D341Med (cell line): ENCODE measurements at regions not wholly inside any gene's neighbourhood (a gene's known extent, or its start where the extent isn't known, plus 50 kb on each side); places are given as distances from the start of the nearest gene placed in this dataset.

Source experiments
- DNase-seq: peaks from one replicate; pipeline ENCODE4 v3.0.0; 2012; ENCODE audit warnings: low spot score

DNA sequence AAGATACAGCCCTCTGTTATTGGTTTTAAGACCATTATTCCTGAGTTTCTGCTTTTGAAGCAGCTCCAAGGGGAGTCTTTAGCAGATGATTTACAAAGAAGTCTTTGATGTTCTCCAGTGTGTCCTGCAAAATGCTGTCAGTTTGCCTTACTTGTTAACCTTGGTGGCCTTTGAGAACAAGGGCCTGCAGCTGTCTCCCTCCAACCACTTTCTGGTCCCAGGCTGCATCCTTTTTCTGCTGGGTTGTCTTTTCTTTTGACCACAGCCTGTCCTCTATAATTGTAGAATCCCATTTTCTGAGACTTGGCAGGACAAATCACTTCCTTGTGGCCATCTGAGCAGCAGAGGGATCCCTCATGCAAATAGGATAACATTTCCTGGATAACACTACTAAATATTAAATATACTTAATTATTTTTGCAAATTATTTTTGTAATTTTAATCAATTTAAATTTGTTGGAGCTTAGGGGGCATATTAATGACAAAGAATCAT is 281.4 kb downstream of the DMRT2 start:
- no peak for DNase-seq

DNA sequence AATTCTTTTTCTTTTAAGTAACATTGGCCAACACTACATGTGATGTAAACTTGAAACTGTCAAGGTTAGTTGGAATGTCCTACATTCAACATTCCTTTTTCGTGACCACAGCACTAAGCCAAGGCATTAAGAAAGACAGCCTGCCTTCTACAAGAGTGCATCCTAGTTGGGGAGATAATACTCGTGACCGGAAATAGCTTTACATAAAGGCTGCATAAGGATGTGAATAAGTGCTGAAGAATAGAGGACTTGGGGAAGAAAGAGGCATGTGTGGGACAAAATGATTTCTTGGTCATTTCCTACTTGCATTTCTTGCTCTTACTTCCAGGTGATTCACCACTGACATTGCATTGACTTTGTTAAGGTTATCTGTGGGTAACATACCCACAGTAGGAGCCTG is 282.0 kb downstream of the DMRT2 start:
- no peak for DNase-seq

DNA sequence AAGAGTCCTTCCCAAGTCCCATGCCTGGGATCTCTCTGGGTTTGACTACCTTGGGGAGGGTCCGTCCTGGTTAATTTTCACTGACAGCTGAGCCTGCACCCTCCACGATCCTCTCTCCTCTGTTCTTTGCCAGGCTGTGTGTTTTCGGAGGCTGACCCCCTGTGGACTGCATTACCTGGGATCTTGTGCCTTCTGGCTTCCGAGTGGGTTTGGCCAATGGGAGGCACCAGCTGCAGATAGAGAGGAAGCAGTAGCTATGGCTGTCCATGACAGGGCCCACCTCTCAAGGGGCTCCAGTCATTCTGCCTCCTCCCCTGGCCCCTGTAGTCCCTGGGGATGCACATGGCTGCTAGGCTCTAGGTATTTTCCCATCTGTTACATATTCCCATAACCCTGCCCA is 285.0 kb downstream of the DMRT2 start:
- DNase-seq: no peak

DNA sequence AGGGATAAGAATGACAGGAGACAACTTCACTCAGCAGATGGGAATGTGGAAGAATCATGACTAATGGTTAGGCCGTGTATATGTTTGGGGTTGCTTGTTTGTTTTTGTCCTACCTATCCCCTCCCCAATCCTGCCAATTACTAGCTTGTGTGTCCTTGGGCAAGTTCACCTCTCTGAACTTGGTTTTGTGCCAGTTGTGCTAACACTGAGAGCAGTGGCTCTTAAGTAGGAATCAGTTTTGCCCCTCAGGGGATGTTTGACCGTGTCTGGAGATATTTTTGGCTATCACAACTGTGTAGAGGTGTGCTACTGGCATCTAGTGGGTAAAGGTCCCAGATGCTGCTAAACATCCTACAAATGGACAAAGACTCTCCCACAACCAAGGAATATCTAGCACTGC is 287.0 kb downstream of the DMRT2 start:
- DNase-seq: no peak

DNA sequence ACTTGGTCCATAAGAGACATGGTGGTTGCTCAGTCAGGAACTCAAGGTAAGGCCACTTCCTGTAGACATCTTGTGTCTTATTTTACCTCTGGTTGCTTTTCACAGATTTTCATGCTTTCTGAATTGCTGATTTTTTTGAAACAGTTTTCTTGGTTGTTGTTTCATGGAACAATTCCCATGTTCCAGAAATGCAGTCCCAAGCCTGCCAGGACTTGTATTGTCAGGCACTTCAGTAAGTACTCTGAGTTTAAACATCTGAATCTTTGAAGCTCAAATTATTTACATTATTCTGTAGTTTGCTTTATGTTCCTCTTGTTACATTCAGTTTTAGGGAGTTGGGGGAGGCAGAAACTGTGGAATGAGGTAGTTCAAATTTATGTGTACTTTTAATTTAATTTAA is 290.2 kb downstream of the DMRT2 start:
- DNase-seq: no peak

DNA sequence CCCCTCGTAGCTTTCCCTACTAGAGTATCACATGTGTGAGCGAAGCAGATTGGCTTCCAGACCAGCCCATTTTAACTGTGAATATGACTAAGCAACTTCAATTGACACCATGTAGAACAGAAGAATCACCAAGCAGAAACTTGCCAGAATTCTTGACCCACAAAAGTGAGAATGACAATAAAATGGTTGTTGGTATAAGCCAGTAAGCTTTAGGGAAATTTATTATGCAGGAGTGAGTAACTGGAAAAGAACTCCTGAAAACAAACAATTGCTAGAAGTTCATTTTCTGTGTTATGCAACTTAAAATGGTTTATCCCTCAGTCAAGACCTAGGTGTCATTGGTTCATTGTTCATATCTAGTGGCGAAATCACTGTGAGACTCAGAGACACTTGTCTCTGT is 303.1 kb downstream of the DMRT2 start:
- DNase-seq: no peak

DNA sequence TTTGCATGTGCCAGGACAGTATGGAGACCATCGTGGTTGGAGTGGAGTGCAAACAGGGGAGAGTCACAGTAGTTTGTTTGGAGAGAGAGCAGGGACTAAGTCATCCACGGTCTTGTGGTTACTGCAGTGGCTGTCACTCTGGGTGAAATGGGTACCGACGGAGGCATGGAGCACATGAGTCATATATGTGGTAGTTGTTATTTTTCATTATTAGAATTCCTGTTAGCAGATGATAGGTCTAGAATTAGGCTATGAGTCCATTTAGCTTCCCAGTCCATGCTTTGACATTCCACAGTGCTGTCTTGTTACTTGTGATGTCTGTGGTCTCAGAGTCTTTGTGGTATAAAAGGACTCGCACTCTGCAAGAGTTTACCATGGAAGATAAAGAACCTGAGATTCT is 303.9 kb downstream of the DMRT2 start:
- no peak for DNase-seq

DNA sequence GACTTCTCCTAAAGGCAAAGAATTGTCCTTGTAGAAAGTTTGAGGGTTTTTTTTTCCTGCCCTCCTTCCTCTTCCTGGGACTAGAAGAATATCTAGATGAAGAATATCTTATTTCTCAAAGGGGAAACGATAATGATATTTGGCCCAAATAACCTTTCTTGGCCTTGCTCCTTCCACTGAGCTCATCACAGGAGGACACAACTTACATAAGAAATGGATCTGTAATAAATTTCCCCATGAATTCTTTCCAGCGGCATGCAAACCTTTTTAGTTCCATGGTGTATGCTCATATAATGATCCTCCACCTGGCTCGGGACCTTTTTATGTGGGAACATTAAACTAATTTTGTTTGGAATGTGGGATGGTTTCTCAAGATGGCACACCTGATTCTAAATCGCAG is 304.4 kb downstream of the DMRT2 start:
- no peak for DNase-seq

DNA sequence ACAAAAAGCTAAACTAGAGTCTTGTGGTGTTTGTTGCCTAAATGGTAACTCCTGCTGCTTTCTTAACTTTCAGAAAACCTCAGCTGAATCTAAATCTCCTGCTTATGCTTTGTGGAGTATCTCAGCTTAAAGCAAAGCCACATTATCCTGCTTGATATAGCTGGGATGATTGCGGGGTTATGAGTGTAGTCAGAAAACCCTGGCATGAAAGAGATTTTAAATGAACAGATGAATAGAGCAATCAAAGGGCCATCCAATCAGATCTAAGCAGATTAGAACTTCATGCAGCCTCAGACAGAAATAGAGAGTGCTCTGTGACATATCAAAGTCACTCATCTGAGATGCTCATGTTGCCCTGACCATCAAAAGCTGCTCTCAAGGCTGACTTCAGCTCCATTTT is 305.5 kb downstream of the DMRT2 start:
- no peak for DNase-seq

DNA sequence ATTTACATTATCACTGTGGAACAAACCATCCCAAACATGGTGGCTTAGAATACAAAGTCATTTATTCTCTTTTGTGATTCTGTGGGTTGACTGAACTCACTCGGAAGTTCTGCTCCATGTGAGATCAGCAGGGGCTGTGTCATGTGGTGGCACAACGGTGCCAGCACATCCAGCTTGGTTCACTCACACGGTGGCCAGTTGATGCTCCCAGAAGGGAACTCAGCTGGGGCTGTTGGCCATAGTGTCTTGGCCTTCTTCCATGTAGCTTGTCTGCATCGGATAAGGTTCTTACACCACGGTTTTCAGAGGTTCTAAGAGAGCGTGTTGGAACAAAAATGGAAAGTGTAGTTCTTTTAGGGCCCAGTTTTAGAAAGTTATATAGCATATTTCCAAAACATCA is 312.7 kb downstream of the DMRT2 start:
- no peak for DNase-seq

DNA sequence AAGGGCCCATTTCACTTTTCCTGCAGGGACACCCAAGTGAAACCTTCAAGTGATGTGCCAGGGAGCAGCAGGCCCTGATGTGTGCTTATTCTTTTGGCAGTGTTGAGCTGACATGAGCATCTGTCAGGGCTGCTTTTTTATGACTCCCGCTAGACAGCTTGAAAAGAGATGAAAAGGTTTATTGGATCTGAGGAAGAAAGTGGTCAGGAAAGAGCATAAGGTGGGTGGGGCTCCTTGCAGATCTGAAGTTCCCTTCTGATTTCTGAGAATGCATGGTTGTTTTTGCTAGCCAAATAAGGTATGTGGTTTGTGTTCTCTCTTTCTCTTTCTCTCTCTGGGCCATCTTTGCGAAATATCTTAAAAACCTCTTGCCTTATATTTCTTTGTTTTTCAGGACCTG is 316.1 kb downstream of the DMRT2 start:
- no peak for DNase-seq

DNA sequence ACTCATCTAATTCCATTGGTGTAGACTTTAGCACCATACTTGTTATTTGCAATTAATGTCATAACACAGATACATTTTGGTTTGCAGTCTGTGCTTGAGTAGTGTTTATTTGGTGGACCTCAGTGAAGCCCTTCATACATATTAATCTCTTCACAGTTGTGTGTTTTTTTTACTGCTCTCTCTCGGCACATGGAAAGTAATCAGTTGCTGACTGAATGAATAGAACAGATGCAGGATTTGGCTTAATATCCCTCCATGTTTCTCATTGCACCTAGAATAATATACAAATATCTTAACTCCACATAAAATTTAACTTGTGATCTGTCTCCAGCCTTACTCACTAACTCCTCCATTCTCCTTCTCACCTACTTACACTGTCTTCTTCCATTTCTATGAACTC is 319.1 kb downstream of the DMRT2 start:
- DNase-seq: no peak

DNA sequence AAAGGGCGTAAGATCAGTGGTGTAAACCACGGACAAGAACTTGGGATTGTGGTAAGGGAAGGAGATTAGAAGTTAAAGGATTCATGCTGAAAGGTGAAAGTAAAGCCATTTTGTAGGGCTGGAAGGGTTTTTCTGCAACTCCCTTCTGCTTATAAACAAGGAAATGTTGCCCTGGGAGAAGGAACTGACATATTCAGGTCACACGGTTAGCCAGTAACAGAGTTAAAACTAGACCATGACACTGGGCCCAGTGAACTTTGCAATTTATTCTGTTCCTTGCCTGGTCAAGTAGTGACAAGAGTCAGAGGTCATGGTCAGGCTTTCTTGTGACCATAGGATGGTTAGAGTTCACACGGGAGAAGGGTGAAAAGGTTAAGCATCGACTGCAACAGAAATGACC is 323.3 kb downstream of the DMRT2 start:
- DNase-seq: no peak

DNA sequence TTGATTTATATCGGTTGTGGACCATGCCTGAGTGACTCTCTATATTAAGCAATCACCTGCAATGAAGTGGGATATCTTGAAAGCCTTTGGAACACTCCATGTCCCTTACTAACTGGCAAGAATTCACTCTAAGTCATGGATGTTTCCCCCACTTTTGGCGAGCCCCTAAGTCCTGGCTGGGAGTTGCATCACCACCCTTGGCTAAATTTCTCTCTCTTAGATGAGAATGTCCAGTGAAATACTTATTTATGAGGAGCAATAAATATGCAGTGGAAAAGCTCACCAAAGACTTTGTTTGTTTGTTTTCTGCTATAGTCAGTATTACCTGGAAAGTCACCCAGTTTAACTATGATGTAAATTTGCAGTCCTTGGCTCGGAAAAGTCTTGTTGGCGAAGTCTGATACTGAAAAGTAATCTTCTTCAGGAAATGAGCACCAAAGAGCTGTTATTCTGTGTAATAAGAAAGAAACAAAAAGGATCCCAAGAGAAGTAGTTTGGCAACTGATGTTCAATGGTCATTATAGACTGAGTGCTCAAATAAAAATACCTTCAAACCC is 333.8 kb downstream of the DMRT2 start:
- DNase-seq: no peak

DNA sequence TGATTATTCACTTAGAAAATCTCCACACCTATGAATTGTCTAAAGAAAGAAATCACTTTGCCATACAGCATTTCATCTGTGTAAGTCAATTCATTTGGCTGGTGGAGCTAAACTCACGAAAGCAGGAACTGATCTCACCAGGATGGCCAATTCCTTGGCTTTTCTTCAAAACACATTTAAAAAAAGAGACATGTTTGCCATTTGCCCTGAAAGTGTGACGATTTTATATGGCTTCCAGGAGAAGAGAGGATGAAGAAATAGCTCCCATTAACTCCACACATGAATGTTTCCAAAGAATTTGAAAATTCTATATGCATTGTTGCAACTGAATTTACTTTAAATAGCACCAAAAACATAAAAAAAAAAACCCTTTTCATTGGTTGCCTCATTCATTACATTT is 334.7 kb downstream of the DMRT2 start:
- no peak for DNase-seq

DNA sequence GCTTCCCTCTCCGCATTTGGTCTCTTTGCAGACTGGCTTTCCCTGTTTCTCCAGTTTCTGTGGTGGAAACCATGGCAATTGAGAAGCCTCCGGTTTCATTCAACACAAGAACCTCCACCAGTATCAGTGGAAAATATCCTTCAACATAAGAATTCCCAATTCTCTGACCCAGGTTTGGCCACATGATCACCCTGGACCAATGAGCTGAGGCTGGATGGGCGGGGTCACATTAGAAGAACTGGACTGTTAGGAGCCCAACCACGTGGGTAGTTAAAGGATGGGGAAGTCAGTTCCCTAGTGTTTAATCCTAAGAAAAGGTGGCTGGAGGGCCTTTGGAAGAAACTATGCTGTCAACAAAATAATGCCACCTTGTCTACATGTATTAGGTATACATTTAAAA is 336.3 kb downstream of the DMRT2 start:
- no peak for DNase-seq

DNA sequence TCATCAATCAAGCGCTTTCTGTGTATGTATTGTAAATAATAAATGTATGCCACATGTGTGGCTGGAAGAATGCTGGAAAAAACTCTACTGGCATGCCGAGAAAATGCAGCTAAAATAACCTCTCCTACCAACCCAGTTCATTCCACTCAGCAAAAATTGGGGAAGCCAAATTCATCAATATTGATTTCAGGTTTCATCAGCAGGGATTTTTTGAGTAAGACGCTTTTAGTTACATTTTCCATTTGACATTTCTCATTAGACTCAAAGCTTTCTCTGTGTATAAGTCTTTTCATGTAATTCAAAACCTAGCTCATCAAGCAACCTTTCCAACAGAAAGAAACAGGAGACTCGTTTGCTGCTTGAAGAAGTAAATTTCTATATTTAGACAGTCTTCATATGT is 338.1 kb downstream of the DMRT2 start:
- no peak for DNase-seq

DNA sequence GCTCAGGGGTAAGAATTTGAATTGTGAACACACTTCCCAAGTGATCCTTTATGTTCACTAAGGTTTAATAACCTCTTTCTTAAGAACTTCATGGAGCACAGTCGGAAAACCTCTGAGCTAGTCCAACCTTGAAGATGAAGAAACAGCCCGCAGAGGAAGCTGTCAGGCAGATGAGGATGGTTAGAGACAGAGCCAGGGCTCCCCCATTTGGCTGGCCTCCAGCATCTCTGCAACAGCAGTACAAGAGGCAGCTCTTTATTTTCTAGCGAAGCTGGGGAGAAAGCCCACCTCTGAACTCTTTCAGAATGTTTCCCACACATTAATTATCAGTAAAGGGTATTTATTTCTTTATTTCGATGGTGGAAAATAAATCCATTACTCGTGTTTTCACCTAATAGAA is 350.8 kb downstream of the DMRT2 start:
- no peak for DNase-seq

DNA sequence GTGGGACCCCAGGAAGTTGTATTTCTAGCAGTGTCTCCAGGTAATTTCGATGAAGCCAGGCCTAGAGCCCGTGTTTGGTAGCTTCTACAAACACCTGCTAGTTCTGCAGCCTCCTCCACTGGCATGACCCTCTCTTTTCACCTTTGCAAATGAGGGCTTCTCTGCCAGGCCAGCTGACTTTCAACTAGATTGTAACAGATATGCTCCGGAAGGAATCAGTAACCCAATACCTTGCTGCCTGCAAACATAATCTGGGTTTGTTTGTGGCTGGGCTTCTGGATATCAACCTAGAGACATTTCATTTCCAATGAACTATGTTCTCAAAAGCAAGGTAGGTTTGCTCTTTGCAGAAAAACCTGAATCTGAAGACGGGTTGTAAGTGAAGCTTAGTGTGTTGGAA is 354.8 kb downstream of the DMRT2 start:
- DNase-seq: no peak

DNA sequence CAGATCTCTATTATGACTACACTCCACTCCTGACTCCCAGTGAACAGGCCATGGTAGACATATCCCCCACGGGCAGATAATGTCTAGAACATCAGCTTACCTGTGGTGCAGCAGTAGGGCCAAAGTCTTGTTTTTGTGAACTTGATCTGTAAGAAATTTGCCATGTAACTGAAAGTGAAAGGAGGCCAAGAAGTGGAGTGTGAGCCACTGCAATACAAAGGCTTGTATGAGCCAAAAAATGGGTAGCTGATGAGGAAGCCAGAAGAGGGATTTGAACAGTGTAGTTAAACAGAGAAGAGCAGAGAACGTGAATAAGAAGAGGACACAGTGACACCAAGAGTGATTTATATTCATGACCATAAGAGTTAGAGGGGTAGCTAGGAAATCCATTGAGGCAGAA is 361.7 kb downstream of the DMRT2 start:
- DNase-seq: no peak

DNA sequence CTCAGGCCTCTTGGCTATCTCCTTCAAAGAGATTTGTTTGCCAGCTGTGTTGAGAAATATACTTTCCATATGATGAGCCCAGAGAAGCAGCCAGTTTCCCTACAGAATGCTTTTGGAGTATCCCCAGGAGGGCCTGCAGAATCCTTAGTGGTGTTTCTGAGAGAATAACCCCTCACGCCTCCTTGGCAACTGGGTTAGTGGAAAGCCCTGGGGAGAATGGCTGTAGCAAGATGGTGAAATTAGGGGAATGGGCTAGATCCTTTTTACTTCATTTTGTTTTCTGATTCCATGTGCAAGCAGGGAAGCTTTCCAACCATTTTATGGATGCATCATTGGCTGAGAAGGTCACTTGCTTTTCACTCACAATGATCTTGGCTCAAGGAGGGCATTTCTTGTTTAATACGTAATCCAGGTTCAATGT is 364.6 kb downstream of the DMRT2 start:
- DNase-seq: no peak

DNA sequence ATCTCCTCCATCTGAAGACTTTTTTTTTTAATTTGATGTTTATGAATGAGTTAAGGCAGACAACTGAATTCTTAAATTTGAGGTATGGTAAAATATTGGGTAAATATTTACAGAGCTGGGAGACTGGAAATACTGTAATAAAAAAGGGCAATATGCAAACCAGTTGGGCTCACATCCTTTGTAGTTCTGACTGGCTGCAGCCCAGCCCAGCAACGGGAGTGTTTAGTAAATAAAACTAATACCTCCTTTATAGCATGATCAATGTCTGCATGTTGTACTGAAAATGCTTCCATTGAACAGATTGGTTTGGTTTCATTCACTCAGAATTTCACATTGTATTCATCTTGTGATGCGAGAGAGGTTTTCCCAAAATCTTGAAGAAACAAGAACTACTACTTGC is 365.0 kb downstream of the DMRT2 start:
- no peak for DNase-seq

DNA sequence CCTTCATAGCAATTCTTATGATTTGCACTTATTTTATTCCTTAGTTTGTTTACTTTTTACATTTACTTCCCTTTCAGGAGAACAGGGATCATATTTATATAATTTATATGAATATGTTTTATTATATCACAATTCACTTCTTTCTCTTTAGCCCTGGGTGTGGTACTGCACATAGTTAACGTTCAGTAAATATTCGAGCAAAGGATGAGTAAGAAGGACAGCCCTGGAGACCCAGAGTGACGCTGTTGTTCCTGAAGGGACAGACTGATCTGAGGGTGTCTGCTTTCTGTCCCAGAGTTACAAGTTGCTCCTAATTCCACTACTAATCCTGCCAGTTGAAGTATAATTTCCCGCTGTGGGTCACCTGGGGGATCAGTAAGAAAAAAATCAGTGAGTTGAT is 366.1 kb downstream of the DMRT2 start:
- DNase-seq: no peak

DNA sequence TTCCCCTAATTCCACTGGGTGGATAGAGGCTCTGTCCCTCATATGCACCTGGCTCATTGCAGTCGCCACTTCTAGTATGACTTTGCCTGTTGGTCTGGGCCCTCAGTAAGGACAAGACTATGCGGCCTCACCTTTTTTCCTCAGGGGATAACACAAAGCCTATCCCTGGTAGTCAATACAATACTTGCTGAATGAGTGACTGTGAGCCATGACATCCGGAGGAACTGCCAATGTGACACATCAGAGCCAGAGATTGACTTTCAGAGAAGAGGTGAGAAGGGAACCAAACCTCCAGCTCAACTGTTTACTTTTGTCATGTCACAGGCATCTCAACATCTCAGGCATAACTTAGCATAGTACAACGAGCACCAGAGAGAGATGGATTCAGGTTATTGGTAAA is 371.3 kb downstream of the DMRT2 start:
- DNase-seq: no peak

DNA sequence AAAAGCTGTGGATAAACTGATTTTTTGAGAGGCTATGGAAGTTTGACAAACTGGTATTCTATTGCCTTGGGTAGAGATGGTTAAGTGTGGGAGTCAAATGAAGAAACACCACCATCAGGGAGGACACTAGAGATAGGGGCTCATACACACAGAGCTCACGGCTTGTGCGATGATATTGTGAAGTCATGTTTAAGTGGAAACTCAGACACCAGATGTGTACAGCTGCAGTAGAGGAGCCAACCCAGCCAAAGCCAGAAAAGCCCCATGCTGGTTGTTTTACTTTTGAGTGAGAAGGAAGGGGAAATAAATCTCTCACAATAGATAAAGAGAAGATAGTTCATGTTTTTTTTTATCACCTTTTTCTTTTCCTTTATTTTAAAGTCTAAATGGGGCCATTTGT is 377.7 kb downstream of the DMRT2 start:
- no peak for DNase-seq
